GM19324 (cell line): ENCODE measurements at regions not wholly inside any gene's neighbourhood (a gene's known extent, or its start where the extent isn't known, plus 50 kb on each side); places are given as distances from the start of the nearest gene placed in this dataset.
"Not testable (repeated sequence)": the region's sequence is repeated elsewhere in the genome, so short reads cannot be mapped to it uniquely, and the experiment has no call there.

Experiments
- ATAC-seq: cut with Tn5 transposase; IDR thresholded peaks from one replicate; pipeline ENCODE4 v1.9.1; 2021; ENCODE audit warnings: mild to moderate bottlenecking, moderate library complexity; ENCODE audit not compliant: unreplicated experiment, low FRiP score

GRCh38 chr13:83499286-83499685, 383.0 kb downstream of the SLITRK1 start:
- no peak for ATAC-seq

DNA sequence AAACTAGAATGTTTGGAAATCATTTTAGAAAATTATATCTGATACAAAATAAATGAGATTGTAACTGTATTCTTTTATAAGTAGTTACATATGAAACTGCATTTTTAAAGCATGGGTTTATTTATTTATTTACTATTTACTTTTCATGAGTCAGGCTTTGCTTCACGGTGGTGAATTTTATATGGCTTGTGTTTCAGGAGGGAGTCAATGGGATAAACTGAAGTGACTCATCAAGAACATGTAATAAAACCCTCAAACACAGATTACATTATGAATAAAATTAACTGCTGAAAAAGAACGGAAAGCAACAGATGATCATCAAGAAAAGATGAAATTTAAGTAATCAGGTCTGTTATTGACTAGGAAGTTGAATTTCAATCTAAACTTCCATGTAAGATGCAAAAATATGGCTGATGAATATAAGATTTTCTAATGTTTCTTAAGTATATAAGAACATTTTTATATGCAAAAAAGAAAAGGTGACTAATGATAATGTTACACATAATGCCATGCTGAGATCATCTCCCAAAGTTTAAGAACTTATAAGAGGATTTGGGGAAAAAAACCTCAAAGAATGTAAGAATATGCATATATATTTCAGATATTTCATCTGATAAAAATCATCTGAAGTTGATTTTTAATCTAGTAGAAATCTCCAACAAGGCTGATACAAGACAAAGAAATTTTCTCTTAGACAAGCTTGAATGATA, 383.6 kb downstream of the SLITRK1 start:
- ATAC-seq, result no peak

DNA sequence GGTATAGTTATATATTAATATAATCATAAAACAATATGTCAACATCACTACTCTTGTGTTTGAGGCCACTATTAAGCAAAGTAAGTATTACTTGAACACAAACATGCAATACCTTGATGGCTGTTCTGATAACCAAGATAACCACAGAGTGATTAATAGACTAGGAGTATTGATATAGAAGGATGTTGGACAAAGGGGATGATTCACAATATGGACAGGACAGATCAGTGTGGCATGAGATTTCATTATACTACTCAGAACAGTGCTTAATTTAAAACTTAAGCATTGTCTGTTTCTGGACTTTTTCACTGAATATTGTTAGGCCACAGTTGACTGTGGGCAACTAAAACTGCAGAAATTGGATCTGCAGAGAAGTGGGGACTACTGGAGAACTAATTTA, 384.2 kb downstream of the SLITRK1 start:
- ATAC-seq, result no peak

GRCh38 chr13:83496501-83496900, 385.8 kb downstream of the SLITRK1 start:
- ATAC-seq, result no peak

GRCh38 chr13:83485101-83485500, 397.2 kb downstream of the SLITRK1 start:
- ATAC-seq, result no peak

DNA sequence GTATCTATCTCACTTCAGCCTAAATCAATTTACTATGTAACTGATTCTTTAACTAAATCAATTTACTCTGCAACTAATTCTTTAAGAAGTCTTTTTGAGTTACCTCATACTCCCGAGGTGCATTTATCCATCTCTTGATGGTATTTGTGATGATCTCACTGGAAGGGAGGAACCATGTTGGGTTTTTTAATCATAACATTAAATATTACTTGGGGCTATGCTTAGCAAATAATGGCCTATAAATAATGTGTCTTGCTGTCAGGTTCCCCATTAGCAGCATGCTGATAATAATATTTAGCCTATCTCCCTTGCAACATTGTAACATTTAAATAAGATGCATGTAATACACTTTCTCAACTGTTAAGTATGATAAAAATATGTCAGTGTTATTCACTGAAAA, 411.3 kb downstream of the SLITRK1 start:
- no peak for ATAC-seq

GRCh38 chr13:83470133-83470797, 412.0 kb downstream of the SLITRK1 start:
- ATAC-seq, result no peak

- ATAC-seq, result no peak
These were observed 428.6 kb downstream of the SLITRK1 start for GRCh38 chr13:83453723-83454122.

DNA sequence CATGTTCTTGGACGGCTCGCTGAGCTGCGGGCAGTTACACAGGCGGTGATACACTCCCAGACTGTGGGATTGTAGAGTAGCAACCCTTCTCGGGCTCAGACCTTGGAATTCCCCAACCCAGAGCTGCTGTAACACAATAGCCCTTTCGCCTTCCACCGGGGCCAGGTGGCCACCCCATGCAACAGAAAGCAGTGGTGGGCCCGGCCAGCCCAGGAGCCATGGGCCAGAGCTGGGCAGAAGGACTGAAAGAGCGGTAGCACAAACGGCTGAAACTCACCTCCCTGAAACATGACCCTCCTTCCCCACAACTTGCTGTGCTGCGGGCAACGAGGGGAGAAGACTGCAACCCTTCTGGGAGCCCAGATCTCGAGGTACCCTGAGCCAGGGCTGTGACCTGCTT, 429.0 kb downstream of the SLITRK1 start:
- ATAC-seq, result no peak

- no peak for ATAC-seq
These were observed 429.9 kb downstream of the SLITRK1 start for GRCh38 chr13:83452292-83452950.

GRCh38 chr13:83450591-83450990, 431.7 kb downstream of the SLITRK1 start:
- ATAC-seq, result no peak

DNA sequence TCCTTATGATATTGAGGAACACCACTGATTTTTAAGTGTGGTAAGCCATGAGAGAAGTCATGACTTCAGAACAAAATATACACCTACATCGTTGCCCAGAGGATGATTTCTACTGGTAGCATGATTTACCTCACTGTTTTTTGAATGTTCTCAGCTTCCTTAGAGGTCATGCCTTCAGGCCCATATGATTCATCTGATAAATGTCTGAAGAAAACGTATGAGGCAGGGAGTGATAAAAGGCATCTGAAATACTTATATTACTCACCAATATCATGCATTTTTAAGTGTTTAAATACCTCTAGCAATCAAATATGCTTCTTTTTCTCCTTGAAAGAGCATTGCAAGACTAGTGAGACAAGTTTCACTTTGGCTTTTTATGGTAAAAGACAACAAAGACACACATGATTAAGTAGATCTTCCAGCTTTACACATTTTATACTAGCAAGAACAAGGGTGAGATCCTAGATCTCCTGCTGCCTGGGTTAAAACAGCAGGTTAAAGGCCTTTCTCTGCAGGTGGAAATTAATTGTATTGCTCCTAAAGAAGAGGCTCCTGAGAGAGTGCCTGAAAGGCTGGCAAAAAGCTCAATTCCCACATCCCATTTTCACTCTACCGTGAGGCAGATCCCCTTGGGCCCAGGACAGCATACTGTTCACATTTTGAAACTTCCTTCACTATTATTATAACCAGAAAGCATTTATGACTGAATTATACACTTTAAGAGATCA, 432.4 kb downstream of the SLITRK1 start:
- ATAC-seq, result no peak

DNA sequence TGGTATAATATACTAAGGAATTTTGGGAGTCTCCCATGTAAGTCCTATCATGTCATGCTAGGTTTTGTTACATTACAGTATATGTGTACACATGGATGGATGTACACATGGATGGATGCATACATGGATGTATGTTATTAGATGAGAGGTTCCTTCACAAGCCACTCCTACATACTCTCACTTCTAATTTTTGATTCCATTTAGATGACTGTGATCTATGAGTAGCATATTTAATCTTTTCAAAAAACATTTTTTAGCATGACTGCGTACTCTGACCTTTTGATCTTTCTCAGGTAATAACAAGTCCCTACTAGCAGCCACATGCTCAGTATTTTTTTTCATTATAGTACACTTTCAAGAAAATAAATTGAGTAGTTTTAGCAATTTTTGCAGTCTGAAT, 441.8 kb downstream of the SLITRK1 start:
- ATAC-seq, result no peak

DNA sequence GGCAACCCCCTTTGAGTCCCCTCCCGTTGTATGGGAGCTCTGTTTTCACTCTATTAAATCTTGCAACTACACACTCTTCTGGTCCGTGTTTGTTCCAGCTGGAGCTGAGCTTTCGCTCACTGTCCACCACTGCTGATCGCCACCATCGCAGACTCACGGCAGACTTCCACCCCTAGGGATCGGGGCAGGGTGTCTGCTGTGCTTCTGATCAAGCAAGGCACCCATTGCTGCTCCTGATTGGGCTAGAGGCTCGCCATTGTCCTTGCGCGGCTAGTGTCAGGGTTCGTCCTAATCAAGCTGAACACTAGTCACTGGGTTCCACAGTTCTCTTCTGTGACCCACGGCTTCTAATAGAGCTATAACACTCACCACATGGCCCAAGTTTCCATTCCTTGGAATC, 442.8 kb downstream of the SLITRK1 start:
- not testable (repeated sequence) for ATAC-seq

- ATAC-seq, result no peak
These were observed 458.4 kb downstream of the SLITRK1 start for GRCh38 chr13:83423861-83424260.

- no peak for ATAC-seq
These were observed 458.9 kb downstream of the SLITRK1 start for GRCh38 chr13:83423381-83423780.

DNA sequence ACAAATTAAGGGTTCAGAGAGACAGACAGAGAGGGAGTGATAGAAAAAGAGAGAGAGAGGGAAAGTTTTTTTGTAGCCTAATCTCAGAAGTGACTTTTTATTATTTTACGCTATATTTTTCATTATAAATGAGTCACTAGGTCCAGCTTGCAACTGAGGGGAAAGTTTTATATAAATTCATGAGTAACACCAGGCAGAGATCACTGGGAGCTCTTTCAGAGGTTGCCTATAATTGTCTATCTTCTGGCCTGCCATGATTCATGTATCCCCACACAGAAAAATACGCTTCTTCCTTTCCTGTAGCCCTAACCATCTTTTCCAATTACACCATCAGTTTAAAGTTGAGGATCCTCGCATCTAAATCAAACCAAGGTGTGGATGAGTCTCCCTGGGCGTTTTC, 467.9 kb downstream of the SLITRK1 start:
- no peak for ATAC-seq

GRCh38 chr13:83386609-83387008, 495.7 kb downstream of the SLITRK1 start:
- ATAC-seq, result no peak

DNA sequence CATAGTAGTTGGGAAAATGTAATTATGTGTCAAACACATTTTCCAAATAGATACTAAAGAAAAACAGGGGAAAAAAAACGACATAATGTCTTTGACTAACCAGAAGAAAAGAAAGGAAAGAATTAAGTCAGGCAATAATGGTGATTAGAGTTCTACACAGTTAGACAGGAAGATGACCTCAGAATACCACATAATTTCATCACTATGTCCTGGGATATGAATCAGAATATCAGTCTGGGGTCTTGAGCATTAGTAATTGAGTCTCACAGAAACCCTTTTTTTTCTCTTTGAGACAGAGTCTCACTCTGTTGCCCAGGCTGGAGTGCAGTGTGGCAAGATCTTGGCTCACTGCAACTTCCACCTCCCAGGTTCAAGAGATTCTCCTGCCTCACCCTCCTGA, 503.4 kb downstream of the SLITRK1 start:
- no peak for ATAC-seq

GRCh38 chr13:83377491-83377890, 504.8 kb downstream of the SLITRK1 start:
- no peak for ATAC-seq

DNA sequence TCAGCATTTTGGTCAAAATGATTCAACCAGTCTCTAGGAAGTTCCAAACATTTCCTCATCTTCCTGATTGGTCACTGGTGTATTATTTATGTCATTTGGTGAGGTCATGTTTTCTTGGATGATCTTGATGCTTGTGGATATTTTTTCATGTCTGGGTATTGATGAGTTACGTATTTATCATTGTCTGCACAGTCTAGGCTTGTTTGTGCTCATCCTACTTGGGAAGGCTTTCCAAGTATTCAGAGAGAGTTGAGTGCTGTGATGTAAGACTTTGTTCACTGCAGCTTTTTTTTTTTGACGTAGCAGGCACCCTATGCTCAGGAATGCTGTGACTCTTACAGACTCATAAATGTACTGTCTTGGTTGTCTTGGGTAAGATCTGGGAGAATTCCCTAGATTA, 509.5 kb downstream of the SLITRK1 start:
- no peak for ATAC-seq
